Liver (tissue), 7 donors: ENCODE measurements at regions not wholly inside any gene's neighbourhood (a gene's known extent, or its start where the extent isn't known, plus 50 kb on each side); places are given as distances from the start of the nearest gene placed in this dataset.

Experiments used
- DNase-seq: peaks from one replicate; pipeline ENCODE4 v3.0.0-alpha.2; 2017; ENCODE audit warnings: low spot score
- H3K27ac ChIP-seq, 2 donors: one replicate each; pipeline ENCODE4 v1.7.0; 2013; ENCODE audit warnings: inconsistent platforms in 2 of 2, low read length in 2 of 2, control low read depth in 1 of 2, low read depth in 1 of 2, mild to moderate bottlenecking in 1 of 2
- H3K27me3 ChIP-seq, 4 donors: one replicate each; pipeline versions ENCODE4 v1.6.1 to v1.7.0; 2013; ENCODE audit warnings: low read length in 3 of 4, inconsistent platforms in 1 of 4, mild to moderate bottlenecking in 1 of 4, moderate library complexity in 1 of 4; ENCODE audit not compliant: control insufficient read depth in 4 of 4, insufficient read depth in 4 of 4
- H3K36me3 ChIP-seq, 4 donors: one replicate each; pipeline versions ENCODE4 v1.6.1 to v1.7.0; 2013; ENCODE audit warnings: low read length in 3 of 4, mild to moderate bottlenecking in 3 of 4, low read depth in 1 of 4, moderate library complexity in 1 of 4; ENCODE audit not compliant: control insufficient read depth in 4 of 4, insufficient read depth in 3 of 4
- H3K4me1 ChIP-seq, 4 donors: one replicate each; pipeline versions ENCODE4 v1.6.1 to v1.7.0; 2013; ENCODE audit warnings: low read length in 3 of 4, mild to moderate bottlenecking in 3 of 4, moderate library complexity in 1 of 4; ENCODE audit not compliant: control insufficient read depth in 4 of 4, insufficient read depth in 4 of 4
- H3K4me3 ChIP-seq, 3 donors: one replicate each; pipeline versions ENCODE4 v1.6.1 to v1.7.0; 2013; ENCODE audit warnings: low read length in 3 of 3, control low read depth in 1 of 3, low read depth in 1 of 3, mild to moderate bottlenecking in 1 of 3
- H3K9ac ChIP-seq, 2 donors: one replicate each; pipeline ENCODE4 v1.7.0; 2013; ENCODE audit warnings: low read length in 2 of 2, mild to moderate bottlenecking in 2 of 2, moderate library complexity in 2 of 2, control low read depth in 1 of 2, low read depth in 1 of 2
- H3K9me3 ChIP-seq, 4 donors: one replicate each; pipeline versions ENCODE4 v1.6.1 to v1.7.0; 2013; ENCODE audit warnings: low read length in 3 of 4; ENCODE audit not compliant: control insufficient read depth in 4 of 4
- ATF3 ChIP-seq: IDR thresholded peaks from 2 replicates; pipeline ENCODE4 v1.6.1; 2016; ENCODE audit warnings: antibody characterized with exemption
- EGR1 ChIP-seq, 2 donors: IDR thresholded peaks; 2 replicates each; pipeline ENCODE4 v1.6.1; 2016 to 2018; ENCODE audit warnings: antibody characterized with exemption in 2 of 2, low read depth in 2 of 2
- FOXA1 ChIP-seq: IDR thresholded peaks from 2 replicates; pipeline ENCODE4 v1.6.1; 2016; ENCODE audit warnings: antibody characterized with exemption
- FOXA2 ChIP-seq: IDR thresholded peaks from 2 replicates; pipeline ENCODE4 v1.6.1; 2016; ENCODE audit warnings: antibody characterized with exemption
- GABPA ChIP-seq, 2 donors: IDR thresholded peaks in 1 of 2; conservative IDR thresholded peaks in 1 of 2; 2 replicates each; pipeline ENCODE4 v1.6.1; 2016; ENCODE audit warnings: antibody characterized with exemption in 2 of 2, mild to moderate bottlenecking in 1 of 2, moderate library complexity in 1 of 2
- HNF4A ChIP-seq, 2 donors: conservative IDR thresholded peaks; 2 replicates each; pipeline ENCODE4 v1.6.1; 2016; ENCODE audit warnings: antibody characterized with exemption in 2 of 2, mild to moderate bottlenecking in 2 of 2
- HNF4G ChIP-seq: IDR thresholded peaks from 2 replicates; pipeline ENCODE4 v1.6.1; 2016; ENCODE audit warnings: antibody characterized with exemption
- MAX ChIP-seq: IDR thresholded peaks from 2 replicates; pipeline ENCODE4 v1.6.1; 2016; ENCODE audit warnings: antibody characterized with exemption
- NR2F2 ChIP-seq: IDR thresholded peaks from 2 replicates; pipeline ENCODE4 v1.6.1; 2016; ENCODE audit warnings: antibody characterized with exemption
- RAD21 ChIP-seq, 2 donors: IDR thresholded peaks; 2 replicates each; pipeline ENCODE4 v1.6.1; 2016; ENCODE audit warnings: antibody characterized with exemption in 2 of 2, mild to moderate bottlenecking in 2 of 2
- REST ChIP-seq: IDR thresholded peaks from 2 replicates; pipeline ENCODE4 v1.6.1; 2016; ENCODE audit warnings: antibody characterized with exemption, mild to moderate bottlenecking
- RXRA ChIP-seq, 2 donors: IDR thresholded peaks; 2 replicates each; pipeline ENCODE4 v1.6.1; 2017 to 2018; ENCODE audit warnings: antibody characterized with exemption in 2 of 2, mild to moderate bottlenecking in 1 of 2
- SP1 ChIP-seq: IDR thresholded peaks from 2 replicates; pipeline ENCODE4 v1.6.1; 2018; ENCODE audit warnings: antibody characterized with exemption, mild to moderate bottlenecking
- YY1 ChIP-seq: IDR thresholded peaks from 2 replicates; pipeline ENCODE4 v1.6.1; 2016; ENCODE audit warnings: antibody characterized with exemption, mild to moderate bottlenecking
- WGBS: extraction: QIAGEN DNeasy Blood & Tissue Kit; methylation state at CpG from one replicate; pipeline ENCODE4 v1.1.7; 2013; 5-methylcytosine and 5-hydroxymethylcytosine counted together
- donor health status: healthy.
- donor health status: healthy.
- donor health status: healthy.
- donor health status: healthy.

GRCh38 chr9:19683715-19684114, 105.1 kb downstream of the SLC24A2 start:
- Histone ChIP-seq H3K27me3 (peaks cover 0 to 5% (median 1%) of the 10 kb centered on the region in 4 donors), H3K36me3 (no peaks in the 10 kb centered on the region), H3K27ac (no peak overlapping the region), H3K9me3 (peaks cover 0 to 4% (median 0%) of the 10 kb centered on the region in 4 donors), H3K9ac (no peak overlapping the region), H3K4me3 (no peak overlapping the region), H3K4me1 (no peaks in the 10 kb centered on the region)
- no peak for DNase-seq
- 67% methylated on average over 2 of the region's 2 CpGs for WGBS
- TF ChIP-seq NR2F2 (no peak), RAD21 (IDR thresholded peaks at IDR 0.05) (no peak), SP1 (no peak), GABPA (IDR thresholded peaks at IDR 0.05 in 1 of 2, conservative IDR thresholded peaks at IDR 0.05 in 1 of 2) (no peak), FOXA1 (no peak), MAX (no peak)

- H3K9ac ChIP-seq: no peak overlapping the region
- no peaks in the 10 kb centered on the region for H3K4me1 ChIP-seq
- peaks cover 0 to 4% (median 0%) of the 10 kb centered on the region in 4 donors for H3K9me3 ChIP-seq
- no peak overlapping the region for H3K27ac ChIP-seq
- no peak for DNase-seq
- 66% methylated on average over 2 of the region's 2 CpGs for WGBS
- no peak overlapping the region for H3K4me3 ChIP-seq
- no peak for TF ChIP-seq FOXA1
- no peak for TF ChIP-seq SP1
- TF ChIP-seq ATF3: no peak
- no peak for TF ChIP-seq HNF4G
- TF ChIP-seq GABPA (IDR thresholded peaks at IDR 0.05 in 1 of 2, conservative IDR thresholded peaks at IDR 0.05 in 1 of 2): no peak
- TF ChIP-seq HNF4A (conservative IDR thresholded peaks at IDR 0.05): no peak
- no peak for TF ChIP-seq YY1
- TF ChIP-seq FOXA2: no peak
- no peak for TF ChIP-seq EGR1 (IDR thresholded peaks at IDR 0.05; ENCODE audit: low read depth in 2 of 2)
- peaks cover 0 to 5% (median 1%) of the 10 kb centered on the region in 4 donors for H3K27me3 ChIP-seq
- no peaks in the 10 kb centered on the region for H3K36me3 ChIP-seq
Observed at GRCh38 chr9:19682397-19682796, 106.4 kb downstream of the SLC24A2 start.

GRCh38 chr9:19681846-19682245, 107.0 kb downstream of the SLC24A2 start:
- 56% methylated on average over 3 of the region's 3 CpGs for WGBS
- no peaks in the 10 kb centered on the region for H3K36me3 ChIP-seq
- TF ChIP-seq REST: no peak
- no peak for TF ChIP-seq HNF4A (conservative IDR thresholded peaks at IDR 0.05)
- TF ChIP-seq MAX: no peak
- TF ChIP-seq SP1: no peak
- no peak for TF ChIP-seq YY1
- no peak for TF ChIP-seq RXRA (IDR thresholded peaks at IDR 0.05)

More at GRCh38 chr9:19681846-19682245, 107.0 kb downstream of the SLC24A2 start:
- Histone ChIP-seq H3K27me3 (peaks cover 0 to 5% (median 1%) of the 10 kb centered on the region in 4 donors), H3K4me1 (no peaks in the 10 kb centered on the region), H3K9me3 (peaks cover 0 to 4% (median 0%) of the 10 kb centered on the region in 4 donors), H3K27ac (no peak overlapping the region), H3K9ac (no peak overlapping the region), H3K4me3 (no peak overlapping the region)
- DNase-seq: no peak
